K562 (cell line): ENCODE measurements at regions not wholly inside any gene's neighbourhood (a gene's known extent, or its start where the extent isn't known, plus 50 kb on each side); places are given as distances from the start of the nearest gene placed in this dataset.

Experiments used
- ATAC-seq: fragments of 200-7000 bp; cut with Tn5 transposase; 3 replicates; pipeline ENCODE4 v1.9.1; 2020; ENCODE audit warnings: moderate library complexity
- BruUV-seq: library from RNA; stranded (reverse); fragments of 400-500 nt; replicated peaks from 2 replicates; lab custom pipeline; 2021; lab: Mats Ljungman, UMichigan
- CTCF ChIA-PET: fragments of 300-600 bp; formaldehyde crosslinking; extraction: SDS; loops from one replicate; lab custom pipeline; 2021; ENCODE audit warnings: low intra/inter-chr PET ratio; lab: Yijun Ruan, JAX
- POLR2A ChIA-PET: fragments of 300-600, 350-650 bp; sonication (Branson Sonifier 250); formaldehyde crosslinking; extraction: SDS; loops from one replicate; lab custom pipeline; 2021; ENCODE audit warnings: antibody characterized with exemption, inconsistent platforms; lab: Yijun Ruan, JAX
- DNase-seq, 4 experiments: peaks; one replicate each; pipeline versions ENCODE4 v3.0.0 to v3.0.0-alpha.2; 2011 to 2018; ENCODE audit warnings: low spot score in 3 of 4, mixed read lengths in 3 of 4; ENCODE audit errors: extremely low read depth in 1 of 4
- FAIRE-seq: peaks from 2 replicates; lab custom pipeline; 2011; peaks lifted over from hg19 to GRCh38; lab: Jason Lieb, UNC
- H2AFZ ChIP-seq: 2 replicates; pipeline ENCODE4 v1.6.0; 2011; ENCODE audit warnings: low read depth, low read length, control low read depth, inconsistent platforms
- H3K27ac ChIP-seq: fragments of 200-600 bp; 3 replicates; pipeline ENCODE4 v1.8.0; 2011; ENCODE audit warnings: low read depth, mild to moderate bottlenecking, control low read depth, inconsistent platforms, low read length, moderate library complexity, mixed read lengths; ENCODE audit errors: extremely low read depth
- H3K27me3 ChIP-seq, 2 experiments: fragments of 300-600 bp in 1 of 2; 2 replicates in 1 of 2; 3 replicates in 1 of 2; pipeline versions ENCODE4 v1.6.0 to v1.8.0; 2011; ENCODE audit warnings: inconsistent platforms in 2 of 2, low read length in 2 of 2, mild to moderate bottlenecking in 1 of 2, mixed read lengths in 1 of 2, moderate library complexity in 1 of 2; ENCODE audit not compliant: control insufficient read depth in 2 of 2, insufficient read depth in 2 of 2
- H3K36me3 ChIP-seq: fragments of 300-600 bp; 3 replicates; pipeline ENCODE4 v1.8.0; 2011; ENCODE audit warnings: mild to moderate bottlenecking, low read length, inconsistent platforms; ENCODE audit not compliant: control insufficient read depth, insufficient read depth
- H3K4me1 ChIP-seq, 2 experiments: fragments of 200-600 bp in 1 of 2; replicated peaks in 1 of 2; 2 replicates in 1 of 2; 3 replicates in 1 of 2; pipeline versions ENCODE4 v1.5.1 to v1.8.0; 2011; ENCODE audit warnings: inconsistent platforms in 2 of 2, low read length in 2 of 2, mild to moderate bottlenecking in 1 of 2, mixed read lengths in 1 of 2, moderate library complexity in 1 of 2; ENCODE audit not compliant: control insufficient read depth in 2 of 2, insufficient read depth in 2 of 2
- H3K4me2 ChIP-seq: 2 replicates; pipeline ENCODE4 v1.6.1; 2011; ENCODE audit warnings: low read length, control low read depth, inconsistent platforms, mixed read lengths; ENCODE audit not compliant: insufficient read depth
- H3K4me3 ChIP-seq: fragments of 200-600 bp; sonication (generic), shearing (Covaris generic); 2 replicates; pipeline ENCODE4 v1.5.1; 2016; ENCODE audit warnings: control low read depth, inconsistent platforms
- H3K79me2 ChIP-seq: fragments of 200-600 bp; 3 replicates; pipeline ENCODE4 v1.8.0; 2011; ENCODE audit warnings: low read length, inconsistent platforms; ENCODE audit not compliant: control insufficient read depth, insufficient read depth
- H3K9ac ChIP-seq, 2 experiments: 2 replicates each; pipeline versions ENCODE4 v1.6.0 to v1.6.1; 2011; ENCODE audit warnings: low read depth in 2 of 2, low read length in 2 of 2, control low read depth in 1 of 2, inconsistent platforms in 1 of 2, mild to moderate bottlenecking in 1 of 2, mixed read lengths in 1 of 2; ENCODE audit not compliant: insufficient read depth in 1 of 2
- H3K9me1 ChIP-seq: one replicate; pipeline ENCODE4 v1.6.0; 2011; ENCODE audit warnings: inconsistent platforms, mild to moderate bottlenecking, low read length, moderate library complexity; ENCODE audit not compliant: control insufficient read depth, insufficient read depth
- H3K9me3 ChIP-seq: replicated peaks from 2 replicates; pipeline ENCODE4 v1.5.1; 2011; ENCODE audit warnings: low read depth, low read length, inconsistent platforms; ENCODE audit not compliant: control insufficient read depth, insufficient read depth
- H4K20me1 ChIP-seq: replicated peaks from 2 replicates; pipeline ENCODE4 v1.6.1; 2011; ENCODE audit warnings: low read length, inconsistent platforms, mixed read lengths; ENCODE audit not compliant: control insufficient read depth, insufficient read depth
- ADNP ChIP-seq: fragments of 200-800 bp; sonication (Bioruptor generic); IDR thresholded peaks from 2 replicates; pipeline ENCODE4 v1.6.1; 2016; ENCODE audit warnings: missing genetic modification characterization, missing compliant biosample characterization
- DDX20 ChIP-seq: fragments of 450-650 bp; IDR thresholded peaks from 2 replicates; pipeline ENCODE4 v1.6.1; 2016; ENCODE audit warnings: missing genetic modification characterization, low read depth, mild to moderate bottlenecking, missing compliant biosample characterization, moderate library complexity
- HDAC1 ChIP-seq, 2 experiments: fragments of 450-650 bp; IDR thresholded peaks; 2 replicates each; pipeline ENCODE4 v1.6.1; 2016 to 2017; ENCODE audit warnings: inconsistent platforms in 1 of 2, mild to moderate bottlenecking in 1 of 2, moderate library complexity in 1 of 2
- HDAC3 ChIP-seq: fragments of 450-650 bp; IDR thresholded peaks from 2 replicates; pipeline ENCODE4 v1.6.1; 2018; ENCODE audit warnings: borderline replicate concordance, mild to moderate bottlenecking, moderate library complexity; ENCODE audit not compliant: partially characterized antibody
- MCM2 ChIP-seq: fragments of 450-650 bp; IDR thresholded peaks from 2 replicates; pipeline ENCODE4 v1.6.1; 2017; ENCODE audit warnings: low read depth, mild to moderate bottlenecking
- NFIC ChIP-seq: fragments of 450-650 bp; IDR thresholded peaks from 2 replicates; pipeline ENCODE4 v1.6.1; 2017; ENCODE audit warnings: mild to moderate bottlenecking, inconsistent platforms
- NR1H2 ChIP-seq: sonication (generic); formaldehyde crosslinking; IDR thresholded peaks from 2 replicates; pipeline ENCODE4 v1.4.0; 2020; ENCODE audit warnings: mild to moderate bottlenecking, missing genetic modification reagents
- PPARD ChIP-seq: fragments of 250-450 bp; sonication (Bioruptor Pico); IDR thresholded peaks from 2 replicates; pipeline ENCODE4 v1.8.0; 2022; ENCODE audit warnings: inconsistent platforms, mild to moderate bottlenecking, moderate library complexity
- SAFB2 ChIP-seq: fragments of 200-400 bp; formaldehyde crosslinking; IDR thresholded peaks from 2 replicates; pipeline ENCODE4 v1.6.1; 2018; ENCODE audit warnings: borderline replicate concordance, low read length, low read depth, moderate library complexity; ENCODE audit not compliant: severe bottlenecking
- TAF9B ChIP-seq: fragments of 450-650 bp; IDR thresholded peaks from 2 replicates; pipeline ENCODE4 v1.6.1; 2018; ENCODE audit warnings: mild to moderate bottlenecking; ENCODE audit not compliant: partially characterized antibody
- ZBTB33 ChIP-seq: sonication (generic); formaldehyde crosslinking; IDR thresholded peaks from 2 replicates; pipeline ENCODE4 v1.8.1; 2023; ENCODE audit warnings: mild to moderate bottlenecking, missing genetic modification reagents
- ZFPM2 ChIP-seq: fragments of 250-450 bp; sonication (Bioruptor Pico); IDR thresholded peaks from 2 replicates; pipeline ENCODE4 v1.5.1; 2022; ENCODE audit warnings: mild to moderate bottlenecking
- ZNF398 ChIP-seq: fragments of 250-450 bp; sonication (Bioruptor Pico); IDR thresholded peaks from 2 replicates; pipeline ENCODE4 v1.8.0; 2021; ENCODE audit warnings: moderate library complexity, mild to moderate bottlenecking, inconsistent platforms
- ZNF717 ChIP-seq: fragments of 250-450 bp; sonication (Bioruptor Pico); IDR thresholded peaks from 2 replicates; pipeline ENCODE4 v1.5.0; 2021
- ZSCAN32 ChIP-seq: fragments of 450-650 bp; formaldehyde crosslinking; IDR thresholded peaks from 2 replicates; pipeline ENCODE4 v1.4.0; 2020; ENCODE audit warnings: mild to moderate bottlenecking, moderate library complexity
- WGBS: fragments of 100-300 bp; shearing (Covaris generic); methylation state at CpG from one replicate; pipeline ENCODE4 v1.1.6; 2016; ENCODE audit warnings: low coverage, mixed read lengths; ENCODE audit not compliant: insufficient coverage; ENCODE audit errors: missing lambda C conversion rate; 5-methylcytosine and 5-hydroxymethylcytosine counted together
- in situ Hi-C: fragments of 300-500 bp; cut with MboI; formaldehyde crosslinking; loops from 4 replicates; pipeline ENCODE4 v1.15.0; 2018; ENCODE audit warnings: inconsistent platforms, mixed read lengths
- intact Hi-C: fragments of 100-400 bp; cut with micrococcal nuclease; formaldehyde crosslinking; loops from 2 replicates; pipeline ENCODE4 v1.14.2; 2022

GRCh38 chr20:47438464-47439381 lies 63.0 kb upstream of the NCOA3 start (continued):
- no peak for TF ChIP-seq ZNF717
- TF ChIP-seq, all 486 proteins: peak for 14

GRCh38 chr20:47440857-47441773 lies 60.6 kb upstream of the NCOA3 start:
- in situ Hi-C loops = no loop called here
- Histone ChIP-seq H2AFZ (peak overlapping the region; percentile 32), H4K20me1 (no peaks in the 10 kb centered on the region), H3K79me2 (no peaks in the 10 kb centered on the region), H3K4me3 (no peak overlapping the region), H3K9ac (no peak overlapping the region), H3K9me3 (no peaks in the 10 kb centered on the region), H3K27me3 (no peaks in the 10 kb centered on the region), H3K9me1 (no peaks in the 10 kb centered on the region), H3K4me1 (peaks cover 0 to 6% of the 10 kb centered on the region in 2 experiments; a peak in 3 of 5 replicates), H3K36me3 (no peaks in the 10 kb centered on the region), H3K27ac (no peak overlapping the region), H3K4me2 (no peak overlapping the region)
- DNase-seq (no peak), FAIRE-seq (no peak), ATAC-seq (no peak)
- intact Hi-C loops = no loop called here
- ChIA-PET CTCF (interaction anchor here (0.6 kb wide), 1 partner anchor 81 kb away, joined by 4 read pairs; no protein-coding TSS in a partner anchor), POLR2A (interaction anchor here (1.0 to 4.0 kb wide), 2 partner anchors 13 to 61 kb away, joined by 4 to 15 read pairs; partner anchors contain the start of gene NCOA3)
- WGBS = 31% methylated on average over 7 of the region's 7 CpGs
- no TSS peak for BruUV-seq
- TF ChIP-seq NR1H2 (CRISPR knock-in tag) (no peak), NFIC (peak; percentile 49), PPARD (no peak), TAF9B (no peak), HDAC1 (IDR thresholded peaks at IDR 0.05) (no peak), ZNF398 (CRISPR knock-in tag) (no peak), ADNP (no peak), DDX20 (tag) (no peak), MCM2 (no peak), HDAC3 (no peak), ZFPM2 (CRISPR knock-in tag) (no peak), ZSCAN32 (no peak), SAFB2 (no peak), ZBTB33 (CRISPR knock-in tag) (no peak)
